ENCODE measurements at regions not wholly inside any gene's neighbourhood (a gene's known extent, or its start where the extent isn't known, plus 50 kb on each side); places are given as distances from the start of the nearest gene placed in this dataset.

DNA sequence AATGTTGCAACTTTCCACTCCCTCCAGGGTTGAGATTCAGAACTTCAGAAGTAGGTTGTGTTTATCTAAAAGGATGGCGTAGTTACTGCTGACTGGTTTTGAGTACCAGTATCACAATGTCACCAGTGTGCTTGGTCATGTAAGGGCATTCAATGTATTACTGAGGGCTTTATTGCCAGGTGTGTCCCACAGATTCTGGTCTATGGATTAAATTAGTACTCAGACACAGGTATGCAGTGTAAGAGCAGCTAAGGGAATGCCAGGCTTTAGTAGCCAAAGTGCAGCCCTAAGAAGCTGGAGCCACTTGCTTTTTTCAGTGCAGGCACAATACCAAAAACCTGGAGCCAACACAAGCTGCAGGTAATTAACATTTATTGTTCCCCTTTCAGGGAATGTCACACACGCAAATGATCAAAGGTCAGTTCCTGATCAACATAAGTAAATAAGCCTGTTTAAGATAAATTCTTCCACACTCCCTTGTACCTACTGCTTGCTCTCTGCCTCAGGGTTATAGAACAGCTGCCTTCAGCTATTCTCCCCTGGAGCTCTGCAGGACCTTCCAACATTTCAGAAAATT is 130.1 kb upstream of the ZNF91 start:
- BruUV-seq (replicated peaks), result no TSS peak

DNA sequence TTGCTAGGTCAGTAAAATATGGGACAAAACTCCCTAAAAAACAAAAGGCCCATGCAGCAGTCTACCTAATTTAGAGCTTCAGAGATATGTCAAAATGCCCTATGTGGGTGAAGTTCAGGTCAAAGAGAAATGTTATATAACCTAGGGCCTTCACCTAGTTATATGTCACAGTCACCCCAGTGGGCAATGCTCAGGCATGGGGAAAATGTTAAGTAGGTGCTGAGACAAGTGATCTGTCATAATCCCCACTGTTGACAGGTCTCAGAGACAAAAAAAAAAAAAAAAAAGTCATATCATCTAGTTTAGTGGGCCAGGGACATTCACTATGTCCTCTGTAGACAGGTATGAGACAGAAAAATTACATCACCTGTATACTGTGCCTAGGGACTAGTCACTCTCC is 128.6 kb upstream of the ZNF91 start:
- no peak overlapping the region for H3K4me3 ChIP-seq (ENCODE audit: low read depth, low read length, poor library complexity, severe bottlenecking)
- POLR2A ChIA-PET, result no interaction called here
- H3K4me1 ChIP-seq (ENCODE audit: insufficient read depth, low read length, poor library complexity, severe bottlenecking), result no peaks in the 10 kb centered on the region
- no peak for DNase-seq (ENCODE audit: low spot score)
- no peaks in the 10 kb centered on the region for H3K9me3 ChIP-seq (ENCODE audit: low read length)
- H3K36me3 ChIP-seq (ENCODE audit: insufficient read depth, low read length), result no peaks in the 10 kb centered on the region
- H2AFZ ChIP-seq (ENCODE audit: low read length), result no peak overlapping the region
- TF ChIP-seq, protein P1, sequence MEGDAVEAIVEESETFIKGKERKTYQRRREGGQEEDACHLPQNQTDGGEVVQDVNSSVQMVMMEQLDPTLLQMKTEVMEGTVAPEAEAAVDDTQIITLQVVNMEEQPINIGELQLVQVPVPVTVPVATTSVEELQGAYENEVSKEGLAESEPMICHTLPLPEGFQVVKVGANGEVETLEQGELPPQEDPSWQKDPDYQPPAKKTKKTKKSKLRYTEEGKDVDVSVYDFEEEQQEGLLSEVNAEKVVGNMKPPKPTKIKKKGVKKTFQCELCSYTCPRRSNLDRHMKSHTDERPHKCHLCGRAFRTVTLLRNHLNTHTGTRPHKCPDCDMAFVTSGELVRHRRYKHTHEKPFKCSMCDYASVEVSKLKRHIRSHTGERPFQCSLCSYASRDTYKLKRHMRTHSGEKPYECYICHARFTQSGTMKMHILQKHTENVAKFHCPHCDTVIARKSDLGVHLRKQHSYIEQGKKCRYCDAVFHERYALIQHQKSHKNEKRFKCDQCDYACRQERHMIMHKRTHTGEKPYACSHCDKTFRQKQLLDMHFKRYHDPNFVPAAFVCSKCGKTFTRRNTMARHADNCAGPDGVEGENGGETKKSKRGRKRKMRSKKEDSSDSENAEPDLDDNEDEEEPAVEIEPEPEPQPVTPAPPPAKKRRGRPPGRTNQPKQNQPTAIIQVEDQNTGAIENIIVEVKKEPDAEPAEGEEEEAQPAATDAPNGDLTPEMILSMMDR (conservative IDR thresholded peaks at IDR 0.05; ENCODE audit: low read length), result no peak
- no peak for TF ChIP-seq EZH2phosphoT487 (IDR thresholded peaks at IDR 0.05; ENCODE audit: borderline replicate concordance, low read depth, low read length)
- intact Hi-C loops (cut with micrococcal nuclease; ENCODE audit: unreplicated experiment), result no loop called here
- no peak overlapping the region for H3K27ac ChIP-seq (ENCODE audit: low read depth, low read length, poor library complexity, severe bottlenecking)
- BruUV-seq (replicated peaks), result no TSS peak
- no peaks in the 10 kb centered on the region for H4K20me1 ChIP-seq (ENCODE audit: insufficient read depth, low read length)
- CTCF ChIA-PET (ENCODE audit: unreplicated experiment), result no interaction called here
- no peaks in the 10 kb centered on the region for H3K9me2 ChIP-seq (ENCODE audit: insufficient read depth, low read length)
- no peaks in the 10 kb centered on the region for H3K79me2 ChIP-seq (ENCODE audit: insufficient read depth, low read depth, low read length)
- H3K4me2 ChIP-seq (ENCODE audit: low read length), result no peak overlapping the region

More for the DNA sequence above, 130.1 kb upstream of the ZNF91 start:
- CTCF ChIA-PET (ENCODE audit: unreplicated experiment), result no interaction called here
- Histone ChIP-seq H3K36me3 (ENCODE audit: insufficient read depth, low read length) (no peaks in the 10 kb centered on the region), H2AFZ (ENCODE audit: low read length) (no peak overlapping the region), H3K27ac (ENCODE audit: low read depth, low read length, poor library complexity, severe bottlenecking) (no peak overlapping the region), H3K4me1 (ENCODE audit: insufficient read depth, low read length, poor library complexity, severe bottlenecking) (no peaks in the 10 kb centered on the region), H4K20me1 (ENCODE audit: insufficient read depth, low read length) (no peaks in the 10 kb centered on the region), H3K9me3 (ENCODE audit: low read length) (no peaks in the 10 kb centered on the region), H3K9me2 (ENCODE audit: insufficient read depth, low read length) (no peaks in the 10 kb centered on the region), H3K4me2 (ENCODE audit: low read length) (no peak overlapping the region), H3K79me2 (ENCODE audit: insufficient read depth, low read depth, low read length) (no peaks in the 10 kb centered on the region), H3K4me3 (ENCODE audit: low read depth, low read length, poor library complexity, severe bottlenecking) (no peak overlapping the region)
- intact Hi-C loops (cut with micrococcal nuclease; ENCODE audit: unreplicated experiment), result no loop called here
- DNase-seq (ENCODE audit: low spot score), result no peak
- POLR2A ChIA-PET, result no interaction called here
- no peak for TF ChIP-seq EZH2phosphoT487 (IDR thresholded peaks at IDR 0.05; ENCODE audit: borderline replicate concordance, low read depth, low read length)
- TF ChIP-seq, protein P1 (conservative IDR thresholded peaks at IDR 0.05; ENCODE audit: low read length), result no peak

DNA sequence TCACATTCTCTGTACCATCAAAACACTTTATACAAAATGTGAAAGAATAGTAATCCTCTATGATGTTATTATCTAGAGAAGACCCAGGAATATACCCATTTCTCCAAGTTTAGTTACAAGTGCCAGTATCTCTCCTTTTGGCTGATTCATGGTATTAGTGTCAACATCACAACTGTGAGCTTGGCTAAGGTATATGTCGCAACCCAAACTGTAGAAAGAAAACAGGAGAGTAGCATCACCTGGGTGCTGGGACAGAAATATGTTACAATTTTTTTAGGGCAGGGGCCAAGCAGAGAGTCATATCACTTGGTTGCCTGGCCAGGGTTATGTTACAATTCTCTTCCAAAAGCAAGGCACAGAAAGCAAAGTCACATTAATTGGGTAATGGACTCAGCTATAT is 127.2 kb upstream of the ZNF91 start:
- ChIA-PET POLR2A (interaction anchor here (0.6 kb wide), 1 partner anchor 15 kb away, joined by 3 read pairs; no protein-coding TSS in a partner anchor), CTCF (ENCODE audit: unreplicated experiment) (no interaction called here)
- H3K9me2 ChIP-seq (ENCODE audit: insufficient read depth, low read length), result no peaks in the 10 kb centered on the region
- H4K20me1 ChIP-seq (ENCODE audit: insufficient read depth, low read length), result no peaks in the 10 kb centered on the region
- BruUV-seq (replicated peaks), result no TSS peak
- no peak overlapping the region for H3K4me2 ChIP-seq (ENCODE audit: low read length)
- no peak for DNase-seq (ENCODE audit: low spot score)
- intact Hi-C loops (cut with micrococcal nuclease; ENCODE audit: unreplicated experiment), result no loop called here
- no peaks in the 10 kb centered on the region for H3K79me2 ChIP-seq (ENCODE audit: insufficient read depth, low read depth, low read length)
- H3K9me3 ChIP-seq (ENCODE audit: low read length), result no peaks in the 10 kb centered on the region
- H3K27ac ChIP-seq (ENCODE audit: low read depth, low read length, poor library complexity, severe bottlenecking), result no peak overlapping the region
- H2AFZ ChIP-seq (ENCODE audit: low read length), result no peak overlapping the region
- no peak overlapping the region for H3K4me3 ChIP-seq (ENCODE audit: low read depth, low read length, poor library complexity, severe bottlenecking)
- H3K36me3 ChIP-seq (ENCODE audit: insufficient read depth, low read length), result no peaks in the 10 kb centered on the region
- TF ChIP-seq, protein P1 (conservative IDR thresholded peaks at IDR 0.05; ENCODE audit: low read length), result no peak
- TF ChIP-seq EZH2phosphoT487 (IDR thresholded peaks at IDR 0.05; ENCODE audit: borderline replicate concordance, low read depth, low read length), result no peak
- H3K4me1 ChIP-seq (ENCODE audit: insufficient read depth, low read length, poor library complexity, severe bottlenecking), result no peaks in the 10 kb centered on the region
